ENCODE measurements at regions not wholly inside any gene's neighbourhood (a gene's known extent, or its start where the extent isn't known, plus 50 kb on each side); places are given as distances from the start of the nearest gene placed in this dataset.

DNA sequence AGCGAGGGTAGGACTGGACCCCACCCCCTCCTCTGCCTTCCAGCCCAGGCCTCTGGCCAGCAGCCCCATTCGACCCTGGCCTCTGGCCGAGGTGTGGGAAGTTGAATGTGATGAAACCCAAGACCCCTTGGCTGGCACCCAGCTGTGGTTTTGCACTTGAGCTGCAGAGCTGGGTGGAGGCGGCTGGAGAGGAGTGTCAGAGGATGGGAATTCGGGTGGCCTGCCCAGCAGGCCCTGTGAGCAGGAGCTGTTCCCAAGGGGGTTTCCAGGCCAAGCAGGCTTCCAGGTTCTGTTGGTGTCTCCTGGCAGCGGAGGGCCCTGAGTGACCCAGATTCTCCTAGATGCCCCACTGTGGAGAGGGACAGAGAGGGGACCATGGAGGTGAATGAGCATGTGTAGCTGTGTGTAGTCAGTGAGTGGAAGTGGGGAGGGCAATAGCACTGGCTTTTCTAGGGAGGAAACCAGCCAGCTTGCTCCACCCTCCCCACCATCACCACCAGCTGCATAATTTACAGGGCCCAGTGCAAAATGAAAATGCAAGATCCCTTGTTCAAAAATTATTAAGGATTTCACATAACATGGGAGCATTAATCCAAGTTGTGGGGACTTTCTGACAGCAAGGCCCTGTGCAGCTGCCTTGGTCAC is 172.2 kb upstream of the HAAO start:
- DNase-seq (ENCODE audit: low read depth), result no peak
- TF ChIP-seq, protein P1, sequence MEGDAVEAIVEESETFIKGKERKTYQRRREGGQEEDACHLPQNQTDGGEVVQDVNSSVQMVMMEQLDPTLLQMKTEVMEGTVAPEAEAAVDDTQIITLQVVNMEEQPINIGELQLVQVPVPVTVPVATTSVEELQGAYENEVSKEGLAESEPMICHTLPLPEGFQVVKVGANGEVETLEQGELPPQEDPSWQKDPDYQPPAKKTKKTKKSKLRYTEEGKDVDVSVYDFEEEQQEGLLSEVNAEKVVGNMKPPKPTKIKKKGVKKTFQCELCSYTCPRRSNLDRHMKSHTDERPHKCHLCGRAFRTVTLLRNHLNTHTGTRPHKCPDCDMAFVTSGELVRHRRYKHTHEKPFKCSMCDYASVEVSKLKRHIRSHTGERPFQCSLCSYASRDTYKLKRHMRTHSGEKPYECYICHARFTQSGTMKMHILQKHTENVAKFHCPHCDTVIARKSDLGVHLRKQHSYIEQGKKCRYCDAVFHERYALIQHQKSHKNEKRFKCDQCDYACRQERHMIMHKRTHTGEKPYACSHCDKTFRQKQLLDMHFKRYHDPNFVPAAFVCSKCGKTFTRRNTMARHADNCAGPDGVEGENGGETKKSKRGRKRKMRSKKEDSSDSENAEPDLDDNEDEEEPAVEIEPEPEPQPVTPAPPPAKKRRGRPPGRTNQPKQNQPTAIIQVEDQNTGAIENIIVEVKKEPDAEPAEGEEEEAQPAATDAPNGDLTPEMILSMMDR (IDR thresholded peaks at IDR 0.05; ENCODE audit: insufficient read depth, low read length, poor library complexity, severe bottlenecking), result no peak
- Histone ChIP-seq H3K36me3 (ENCODE audit: control insufficient read depth, insufficient read depth, low read length) (no peaks in the 10 kb centered on the region), H3K27me3 (ENCODE audit: control insufficient read depth, insufficient read depth, low read length) (no peaks in the 10 kb centered on the region), H3K4me3 (ENCODE audit: low read depth, low read length) (no peak overlapping the region)

DNA sequence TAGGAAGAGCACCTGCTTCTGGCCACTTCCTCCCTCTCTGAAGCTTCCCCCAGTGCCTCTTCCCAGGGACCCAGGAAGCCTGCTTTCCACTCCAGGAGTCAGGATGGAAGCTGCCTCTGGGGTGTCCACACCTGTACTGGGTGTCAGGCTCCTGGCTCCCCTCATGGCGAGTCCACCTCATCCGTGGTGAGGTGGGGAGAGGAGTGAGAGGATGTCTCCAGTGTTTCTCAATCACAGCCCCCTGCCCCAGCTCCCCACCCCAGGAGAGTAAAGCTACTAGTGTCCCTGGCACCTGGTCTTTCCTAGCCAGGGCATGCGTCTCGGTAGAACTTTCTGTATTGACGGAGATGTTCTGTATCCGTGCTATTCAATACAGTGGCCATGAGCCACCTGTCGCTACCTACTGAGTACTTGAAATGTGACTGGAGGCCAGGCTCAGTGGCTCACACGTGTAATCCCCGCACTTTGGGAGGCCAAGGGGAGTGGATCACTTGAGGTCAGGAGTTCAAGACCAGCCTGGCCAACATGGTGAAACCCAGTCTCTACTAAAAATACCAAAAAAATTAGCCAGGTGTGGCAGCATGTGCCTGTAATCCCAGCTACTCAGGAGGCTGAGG is 171.2 kb upstream of the HAAO start:
- H3K36me3 ChIP-seq (ENCODE audit: control insufficient read depth, insufficient read depth, low read length), result no peaks in the 10 kb centered on the region
- DNase-seq (ENCODE audit: low read depth), result no peak
- TF ChIP-seq, protein P1 (IDR thresholded peaks at IDR 0.05; ENCODE audit: insufficient read depth, low read length, poor library complexity, severe bottlenecking), result no peak
- H3K27me3 ChIP-seq (ENCODE audit: control insufficient read depth, insufficient read depth, low read length), result no peaks in the 10 kb centered on the region
- no peak overlapping the region for H3K4me3 ChIP-seq (ENCODE audit: low read depth, low read length)

DNA sequence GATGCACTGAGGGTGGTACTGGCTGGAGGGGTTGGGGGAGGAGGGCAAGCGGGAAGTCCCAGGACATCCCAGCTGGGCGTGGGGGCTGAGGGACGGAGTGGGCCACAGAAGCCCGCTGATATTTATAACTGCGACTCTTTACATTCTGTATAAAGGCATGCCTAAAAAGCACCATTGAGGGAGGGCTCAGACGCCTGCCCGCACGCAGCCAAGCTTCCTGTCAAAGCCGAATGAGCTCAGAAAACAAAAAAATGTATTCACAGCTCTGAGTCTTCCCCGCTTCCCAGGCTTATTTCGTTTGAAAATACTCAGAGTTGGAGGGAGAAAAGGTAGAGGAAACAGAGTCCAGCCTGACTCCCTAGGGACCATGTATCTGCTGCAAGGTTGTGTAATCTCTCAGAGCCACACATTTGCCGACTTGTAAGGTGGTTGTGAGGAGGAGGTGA is 170.1 kb upstream of the HAAO start:
- no peaks in the 10 kb centered on the region for H3K27me3 ChIP-seq (ENCODE audit: control insufficient read depth, insufficient read depth, low read length)
- no peak overlapping the region for H3K4me3 ChIP-seq (ENCODE audit: low read depth, low read length)
- no peaks in the 10 kb centered on the region for H3K36me3 ChIP-seq (ENCODE audit: control insufficient read depth, insufficient read depth, low read length)
- no peak for DNase-seq (ENCODE audit: low read depth)
- TF ChIP-seq, protein P1 (IDR thresholded peaks at IDR 0.05; ENCODE audit: insufficient read depth, low read length, poor library complexity, severe bottlenecking), result no peak

DNA sequence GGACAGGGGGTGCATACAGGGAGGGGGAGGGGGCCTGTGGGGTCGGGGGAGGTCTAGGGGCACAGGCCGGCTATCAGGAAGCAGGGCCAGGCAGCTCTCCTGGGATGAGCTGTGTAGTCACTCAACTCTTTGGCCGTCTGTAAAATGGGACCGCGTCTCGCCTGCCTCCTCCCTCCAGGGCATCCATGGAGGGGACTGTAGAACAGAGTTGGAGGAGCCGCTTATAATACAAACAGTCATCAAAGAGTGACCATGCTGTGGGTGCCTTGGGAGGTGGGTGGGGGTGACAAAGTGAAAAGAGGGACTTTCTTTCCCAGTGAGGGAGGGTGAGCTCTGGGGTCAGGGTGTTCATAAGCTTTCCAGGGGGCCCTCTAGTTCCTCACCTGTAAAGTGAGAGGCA is 169.6 kb upstream of the HAAO start:
- no peak overlapping the region for H3K4me3 ChIP-seq (ENCODE audit: low read depth, low read length)
- H3K27me3 ChIP-seq (ENCODE audit: control insufficient read depth, insufficient read depth, low read length), result no peaks in the 10 kb centered on the region
- no peaks in the 10 kb centered on the region for H3K36me3 ChIP-seq (ENCODE audit: control insufficient read depth, insufficient read depth, low read length)
- DNase-seq (ENCODE audit: low read depth), result no peak
- TF ChIP-seq, protein P1 (IDR thresholded peaks at IDR 0.05; ENCODE audit: insufficient read depth, low read length, poor library complexity, severe bottlenecking), result no peak

DNA sequence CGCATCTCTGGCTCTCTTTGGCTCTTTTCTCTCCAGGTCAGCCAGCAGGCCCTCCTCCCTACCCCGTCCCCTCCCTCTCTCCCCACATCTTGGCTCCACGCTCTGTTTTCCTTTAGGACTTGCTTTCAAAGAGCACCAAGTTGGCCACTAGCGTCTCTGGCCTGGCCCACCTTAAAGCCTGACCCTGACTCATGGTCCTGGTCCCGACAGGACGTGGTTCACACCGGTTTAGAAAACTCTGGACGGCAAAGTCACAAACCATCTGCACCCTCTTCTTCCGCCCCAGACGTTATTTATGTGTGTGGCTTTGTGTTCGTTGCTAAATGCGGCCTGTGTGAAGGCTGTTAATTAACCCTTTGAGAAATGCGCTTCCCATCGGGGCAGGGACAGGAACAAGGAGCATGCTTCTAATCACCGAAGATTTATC is 169.0 kb upstream of the HAAO start:
- no peaks in the 10 kb centered on the region for H3K36me3 ChIP-seq (ENCODE audit: control insufficient read depth, insufficient read depth, low read length)
- no peak overlapping the region for H3K4me3 ChIP-seq (ENCODE audit: low read depth, low read length)
- no peak for DNase-seq (ENCODE audit: low read depth)
- H3K27me3 ChIP-seq (ENCODE audit: control insufficient read depth, insufficient read depth, low read length), result no peaks in the 10 kb centered on the region
- TF ChIP-seq, protein P1 (IDR thresholded peaks at IDR 0.05; ENCODE audit: insufficient read depth, low read length, poor library complexity, severe bottlenecking), result no peak

DNA sequence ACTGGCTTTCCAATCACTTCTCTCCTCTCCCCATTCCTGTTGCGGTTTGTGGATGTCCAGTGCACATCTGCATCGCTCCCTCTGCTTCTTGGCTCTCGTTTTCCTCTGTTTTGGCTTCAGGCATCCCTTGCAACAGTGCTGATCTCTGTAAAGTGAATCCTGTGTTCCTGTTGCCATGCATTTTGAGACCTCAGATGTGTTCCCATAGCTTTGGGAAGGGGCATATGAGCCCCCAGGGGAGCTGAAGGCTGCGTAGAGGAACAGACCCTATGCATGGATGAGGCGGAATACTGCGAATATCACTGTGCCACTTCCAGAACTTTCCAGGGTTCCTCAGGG is 168.4 kb upstream of the HAAO start:
- Histone ChIP-seq H3K27me3 (ENCODE audit: control insufficient read depth, insufficient read depth, low read length) (no peaks in the 10 kb centered on the region), H3K4me3 (ENCODE audit: low read depth, low read length) (no peak overlapping the region), H3K36me3 (ENCODE audit: control insufficient read depth, insufficient read depth, low read length) (no peaks in the 10 kb centered on the region)
- DNase-seq (ENCODE audit: low read depth), result no peak
- TF ChIP-seq, protein P1 (IDR thresholded peaks at IDR 0.05; ENCODE audit: insufficient read depth, low read length, poor library complexity, severe bottlenecking), result no peak
